GM12872 (cell line): ENCODE measurements at regions not wholly inside any gene's neighbourhood (a gene's known extent, or its start where the extent isn't known, plus 50 kb on each side); places are given as distances from the start of the nearest gene placed in this dataset.

Experiments
- CTCF ChIP-seq: IDR thresholded peaks from 3 replicates; pipeline ENCODE4 v1.5.1; 2011; ENCODE audit warnings: low read depth, mild to moderate bottlenecking, low read length, moderate library complexity; ENCODE audit not compliant: insufficient read depth

DNA sequence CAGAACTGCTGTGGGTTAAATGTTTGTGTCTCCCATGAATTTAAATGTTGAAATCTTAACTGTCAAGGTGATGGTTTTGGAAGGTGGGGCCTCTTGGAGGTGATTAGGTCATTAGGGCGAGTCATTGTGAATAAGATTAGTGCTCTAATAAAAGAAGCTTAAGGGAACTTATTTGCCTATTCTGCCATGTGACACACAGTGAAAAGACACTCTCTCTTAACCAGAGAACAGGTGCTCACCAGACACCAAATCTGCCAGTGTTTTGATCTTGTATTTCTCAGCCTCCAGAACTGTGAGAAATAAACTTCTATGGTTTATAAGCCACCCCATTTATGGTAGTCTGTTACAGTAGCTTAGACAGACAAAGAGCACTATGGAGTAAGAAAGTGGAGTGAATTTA, 117.9 kb upstream of the SV2C start:
- no peak for TF ChIP-seq CTCF

DNA sequence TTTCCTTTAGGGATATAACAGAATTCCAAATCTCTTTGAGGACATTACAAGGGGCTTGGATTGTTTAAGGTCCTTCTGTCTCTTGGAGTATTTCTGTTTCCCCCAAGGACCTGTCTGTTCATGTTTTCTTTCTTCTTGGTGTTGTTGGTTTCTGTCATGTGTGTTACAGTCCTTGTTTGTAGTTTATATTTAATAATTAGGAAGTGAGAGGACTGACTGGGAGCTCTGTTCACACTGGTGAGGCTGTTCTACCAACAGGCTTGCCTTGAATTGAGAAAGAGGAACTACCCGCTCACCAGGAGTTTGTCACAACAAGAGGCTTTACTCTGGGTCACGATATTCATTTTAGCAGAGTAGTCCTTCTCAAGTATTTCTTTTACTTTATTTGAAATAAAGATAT, 119.2 kb upstream of the SV2C start:
- TF ChIP-seq CTCF = no peak

DNA sequence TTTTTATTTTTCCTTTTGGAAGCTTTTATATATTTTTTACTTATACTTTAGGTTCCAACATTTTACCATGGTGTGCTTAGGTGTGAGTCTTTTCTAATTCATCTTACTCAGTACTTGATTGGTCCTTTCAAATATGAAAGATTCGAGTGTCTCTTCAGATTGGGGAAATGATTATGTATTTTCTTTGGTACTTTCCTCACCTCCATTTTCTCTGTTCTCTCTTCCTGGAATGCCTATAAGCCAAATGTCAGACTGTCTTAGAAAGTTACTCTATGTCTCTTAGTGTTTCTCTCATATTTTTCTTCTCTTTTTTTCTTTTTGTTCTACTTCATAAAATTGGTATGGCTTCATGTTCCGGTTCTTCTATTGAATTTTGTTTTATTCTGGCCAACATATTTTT, 119.6 kb upstream of the SV2C start:
- no peak for TF ChIP-seq CTCF

DNA sequence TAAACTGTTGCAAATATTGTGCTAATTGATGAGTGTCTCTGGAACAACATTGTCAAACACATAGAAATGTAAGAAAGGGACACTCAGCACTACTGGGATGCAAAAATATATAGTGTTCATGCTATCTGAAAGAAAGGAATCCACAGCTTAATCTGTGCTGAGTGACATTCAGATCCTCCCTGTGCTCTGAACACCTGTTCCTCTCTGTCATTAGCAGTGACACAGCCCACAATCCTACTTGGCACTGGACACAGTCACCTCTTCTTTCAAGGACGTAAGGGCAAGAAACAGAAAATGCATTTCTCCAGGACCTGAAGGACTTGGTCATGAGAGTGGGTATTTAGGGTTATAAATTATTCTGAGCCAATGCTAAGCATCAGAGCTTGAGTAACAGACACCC, 121.4 kb upstream of the SV2C start:
- no peak for TF ChIP-seq CTCF

DNA sequence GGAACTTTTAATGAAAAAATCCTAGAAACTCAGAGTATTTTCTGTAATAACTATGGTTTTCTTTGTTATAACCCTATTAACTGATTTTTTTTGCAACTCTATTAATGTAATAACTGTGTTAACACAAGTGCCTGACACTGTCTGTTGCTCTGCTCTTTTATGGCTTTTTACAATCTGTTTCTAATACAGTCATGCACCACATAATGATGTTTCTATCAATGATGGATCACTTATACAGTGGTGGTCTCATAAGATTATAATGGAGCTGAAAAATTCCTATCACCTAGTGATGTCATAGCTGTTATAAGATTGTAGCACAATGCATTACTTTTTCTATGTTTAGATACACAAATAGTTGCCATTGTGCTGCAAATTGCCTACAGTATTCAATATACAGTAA, 123.1 kb upstream of the SV2C start:
- TF ChIP-seq CTCF = no peak

- TF ChIP-seq CTCF = no peak
These were observed 130.2 kb upstream of the SV2C start for GRCh38 chr5:75952963-75953362.

DNA sequence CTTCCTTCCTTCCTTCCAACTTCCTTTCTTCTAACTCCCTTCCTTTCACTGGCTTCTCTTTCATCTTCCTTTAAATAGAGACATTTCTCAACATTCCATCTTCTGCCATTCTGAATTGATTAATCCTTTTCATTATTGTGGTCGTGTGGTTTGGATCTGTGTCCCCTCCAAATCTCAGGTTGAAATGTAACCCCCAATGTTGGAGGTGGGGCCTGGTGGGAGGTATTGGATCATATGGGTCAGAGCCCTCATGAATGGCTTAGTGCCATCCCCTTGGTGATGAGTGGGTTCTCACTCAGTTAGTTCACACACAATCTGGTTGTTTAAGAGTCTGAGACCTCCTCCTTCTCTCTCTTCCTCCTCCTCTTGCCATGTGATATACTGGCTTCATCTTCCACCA, 130.9 kb upstream of the SV2C start:
- TF ChIP-seq CTCF = no peak

DNA sequence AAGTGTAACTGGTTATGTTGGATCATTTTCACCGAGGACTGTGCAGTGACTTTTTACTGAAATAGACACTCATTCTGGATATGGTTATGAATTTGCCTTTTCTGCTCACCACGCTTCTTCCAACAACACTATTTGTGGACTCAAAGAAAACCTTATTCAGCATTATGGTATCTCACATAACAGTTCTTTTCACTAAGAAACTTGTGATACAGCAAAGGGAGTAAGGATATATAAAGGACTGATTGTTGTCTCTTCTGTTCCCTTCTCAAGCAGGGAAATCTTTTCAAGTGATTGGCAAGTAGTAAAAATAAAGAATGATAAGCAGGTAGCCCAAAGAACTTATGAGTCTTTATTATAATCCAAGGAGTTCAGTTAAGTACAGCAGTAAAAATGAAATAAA, 131.5 kb upstream of the SV2C start:
- no peak for TF ChIP-seq CTCF
